ENCODE measurements at regions not wholly inside any gene's neighbourhood (a gene's known extent, or its start where the extent isn't known, plus 50 kb on each side); places are given as distances from the start of the nearest gene placed in this dataset.

DNA sequence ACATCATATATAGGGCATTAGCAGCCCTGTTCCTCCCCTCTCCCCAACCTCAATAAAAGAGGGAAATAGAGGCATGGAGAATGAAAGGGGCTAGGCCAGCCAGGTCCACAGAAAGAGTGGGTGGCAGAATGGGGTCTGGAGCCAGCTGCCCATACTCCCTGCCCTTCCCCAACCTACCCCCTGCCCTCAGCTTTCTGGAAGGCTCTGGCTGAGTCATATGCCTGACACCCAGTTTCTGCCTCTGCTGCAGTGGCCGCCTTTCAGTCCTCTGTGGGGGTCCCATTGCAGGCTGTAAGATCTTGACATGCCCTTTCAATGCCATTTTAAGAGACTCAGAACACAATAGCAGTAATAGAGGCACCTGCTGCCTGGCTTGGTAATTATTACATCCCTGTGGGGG, 95.7 kb downstream of the LINGO1 start:
- TF ChIP-seq POLR2A (IDR thresholded peaks at IDR 0.05) = no peak
- TF ChIP-seq, protein P1, sequence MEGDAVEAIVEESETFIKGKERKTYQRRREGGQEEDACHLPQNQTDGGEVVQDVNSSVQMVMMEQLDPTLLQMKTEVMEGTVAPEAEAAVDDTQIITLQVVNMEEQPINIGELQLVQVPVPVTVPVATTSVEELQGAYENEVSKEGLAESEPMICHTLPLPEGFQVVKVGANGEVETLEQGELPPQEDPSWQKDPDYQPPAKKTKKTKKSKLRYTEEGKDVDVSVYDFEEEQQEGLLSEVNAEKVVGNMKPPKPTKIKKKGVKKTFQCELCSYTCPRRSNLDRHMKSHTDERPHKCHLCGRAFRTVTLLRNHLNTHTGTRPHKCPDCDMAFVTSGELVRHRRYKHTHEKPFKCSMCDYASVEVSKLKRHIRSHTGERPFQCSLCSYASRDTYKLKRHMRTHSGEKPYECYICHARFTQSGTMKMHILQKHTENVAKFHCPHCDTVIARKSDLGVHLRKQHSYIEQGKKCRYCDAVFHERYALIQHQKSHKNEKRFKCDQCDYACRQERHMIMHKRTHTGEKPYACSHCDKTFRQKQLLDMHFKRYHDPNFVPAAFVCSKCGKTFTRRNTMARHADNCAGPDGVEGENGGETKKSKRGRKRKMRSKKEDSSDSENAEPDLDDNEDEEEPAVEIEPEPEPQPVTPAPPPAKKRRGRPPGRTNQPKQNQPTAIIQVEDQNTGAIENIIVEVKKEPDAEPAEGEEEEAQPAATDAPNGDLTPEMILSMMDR (IDR thresholded peaks at IDR 0.05) = no peak
